DND-41 (cell line): ENCODE measurements at regions not wholly inside any gene's neighbourhood (a gene's known extent, or its start where the extent isn't known, plus 50 kb on each side); places are given as distances from the start of the nearest gene placed in this dataset.

Source experiments
- EZH2 ChIP-seq: IDR thresholded peaks from 3 replicates; pipeline ENCODE4 v1.6.1; 2012; ENCODE audit warnings: borderline replicate concordance, low read depth, mild to moderate bottlenecking, moderate library complexity, low read length, inconsistent platforms; ENCODE audit not compliant: severe bottlenecking
- TF ChIP-seq, protein P1 (sequence below): IDR thresholded peaks from 2 replicates; pipeline ENCODE4 v1.5.1; 2012; ENCODE audit warnings: borderline replicate concordance, low read length, moderate library complexity, mild to moderate bottlenecking; ENCODE audit not compliant: poor library complexity, severe bottlenecking; ENCODE audit errors: extremely low read depth

GRCh38 chr12:115485967-115486366 lies 791.5 kb downstream of the MED13L start:
- TF ChIP-seq, protein P1, sequence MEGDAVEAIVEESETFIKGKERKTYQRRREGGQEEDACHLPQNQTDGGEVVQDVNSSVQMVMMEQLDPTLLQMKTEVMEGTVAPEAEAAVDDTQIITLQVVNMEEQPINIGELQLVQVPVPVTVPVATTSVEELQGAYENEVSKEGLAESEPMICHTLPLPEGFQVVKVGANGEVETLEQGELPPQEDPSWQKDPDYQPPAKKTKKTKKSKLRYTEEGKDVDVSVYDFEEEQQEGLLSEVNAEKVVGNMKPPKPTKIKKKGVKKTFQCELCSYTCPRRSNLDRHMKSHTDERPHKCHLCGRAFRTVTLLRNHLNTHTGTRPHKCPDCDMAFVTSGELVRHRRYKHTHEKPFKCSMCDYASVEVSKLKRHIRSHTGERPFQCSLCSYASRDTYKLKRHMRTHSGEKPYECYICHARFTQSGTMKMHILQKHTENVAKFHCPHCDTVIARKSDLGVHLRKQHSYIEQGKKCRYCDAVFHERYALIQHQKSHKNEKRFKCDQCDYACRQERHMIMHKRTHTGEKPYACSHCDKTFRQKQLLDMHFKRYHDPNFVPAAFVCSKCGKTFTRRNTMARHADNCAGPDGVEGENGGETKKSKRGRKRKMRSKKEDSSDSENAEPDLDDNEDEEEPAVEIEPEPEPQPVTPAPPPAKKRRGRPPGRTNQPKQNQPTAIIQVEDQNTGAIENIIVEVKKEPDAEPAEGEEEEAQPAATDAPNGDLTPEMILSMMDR, result no peak
- TF ChIP-seq EZH2, result no peak
